ENCODE measurements at regions not wholly inside any gene's neighbourhood (a gene's known extent, or its start where the extent isn't known, plus 50 kb on each side); places are given as distances from the start of the nearest gene placed in this dataset.

DNA sequence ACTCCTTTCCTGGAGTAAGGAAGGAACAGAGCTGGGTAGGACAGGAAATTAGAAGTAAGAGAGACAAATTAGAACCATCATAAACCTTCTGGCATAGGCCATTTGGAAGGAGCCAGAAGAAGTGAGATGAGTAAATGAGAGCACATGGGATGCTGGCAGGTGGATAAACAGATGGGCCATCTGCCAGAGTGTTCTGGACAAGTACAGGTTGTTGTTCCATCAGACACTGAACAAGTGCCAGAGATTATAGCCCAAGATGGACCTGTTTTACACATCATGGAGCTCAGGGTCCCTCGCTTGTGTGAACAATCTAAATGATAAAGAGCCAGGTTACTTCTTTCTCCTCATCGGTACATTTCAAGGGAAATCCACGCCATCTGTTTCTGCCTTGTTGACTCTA, 200.3 kb downstream of the HHIPL2 start:
- Histone ChIP-seq H3K4me2 (ENCODE audit: insufficient read depth, insufficient read length, low read length) (no peak overlapping the region), H3K27ac (ENCODE audit: insufficient read length, low read depth, low read length) (no peak overlapping the region), H3K23ac (ENCODE audit: insufficient read length, low read depth, low read length) (no peak overlapping the region), H3K18ac (ENCODE audit: insufficient read length, low read depth, low read length) (no peak overlapping the region), H2BK20ac (ENCODE audit: low read depth, low read length, poor library complexity, severe bottlenecking) (no peak overlapping the region), H4K8ac (replicated peaks; ENCODE audit: insufficient read length, low read depth, low read length) (no peak overlapping the region), H3T11ph (ENCODE audit: low read length) (no peak overlapping the region), H2BK120ac (ENCODE audit: low read depth, low read length, poor library complexity, severe bottlenecking) (no peak overlapping the region), H3K14ac (ENCODE audit: insufficient read depth, low read length) (no peak overlapping the region), H2AK5ac (ENCODE audit: insufficient read length, low read length) (no peak overlapping the region), H4K91ac (ENCODE audit: insufficient read length, low read depth, low read length) (no peak overlapping the region), H3K9ac (ENCODE audit: extremely low read depth, insufficient read length, low read length) (no peak overlapping the region), H2BK12ac (ENCODE audit: insufficient read length, low read depth, low read length) (no peak overlapping the region), H3K79me2 (ENCODE audit: insufficient read depth, low read length) (no peaks in the 10 kb centered on the region), H3K27me3 (ENCODE audit: insufficient read depth, low read length) (no peaks in the 10 kb centered on the region), H3K79me1 (ENCODE audit: insufficient read depth, low read depth, low read length, poor library complexity, severe bottlenecking) (no peaks in the 10 kb centered on the region), H2BK5ac (ENCODE audit: insufficient read length, low read length) (no peak overlapping the region), H3K9me3 (ENCODE audit: control insufficient read depth, low read depth, low read length) (no peaks in the 10 kb centered on the region), H4K20me1 (ENCODE audit: control insufficient read depth, insufficient read depth, insufficient read length) (no peaks in the 10 kb centered on the region), H3K4ac (ENCODE audit: low read depth, low read length) (no peak overlapping the region), H3K4me1 (ENCODE audit: insufficient read depth, low read length) (no peaks in the 10 kb centered on the region), H3K56ac (ENCODE audit: insufficient read length, low read depth, low read length) (no peak overlapping the region), H3K23me2 (ENCODE audit: insufficient read length, low read depth, low read length, poor library complexity, severe bottlenecking) (no peaks in the 10 kb centered on the region), H2AFZ (ENCODE audit: low read length) (no peak overlapping the region), H4K5ac (ENCODE audit: insufficient read length, low read depth, low read length) (no peak overlapping the region), H2BK15ac (ENCODE audit: low read depth, low read length) (no peak overlapping the region)
- Mint-ChIP-seq H3K4me3 (no peak overlapping the region), H3K36me3 (ENCODE audit: insufficient read depth in 1 of 3, low read depth in 3 of 3) (no peaks in the 10 kb centered on the region), H3K4me1 (peaks cover 3 to 4% of the 10 kb centered on the region in 2 experiments; a peak in 3 of 4 replicates), H3K27me3 (ENCODE audit: low read depth) (no peaks in the 10 kb centered on the region), H3K9me3 (no peaks in the 10 kb centered on the region), H3K27ac (no peak overlapping the region)
- TF ChIP-seq, protein P1, sequence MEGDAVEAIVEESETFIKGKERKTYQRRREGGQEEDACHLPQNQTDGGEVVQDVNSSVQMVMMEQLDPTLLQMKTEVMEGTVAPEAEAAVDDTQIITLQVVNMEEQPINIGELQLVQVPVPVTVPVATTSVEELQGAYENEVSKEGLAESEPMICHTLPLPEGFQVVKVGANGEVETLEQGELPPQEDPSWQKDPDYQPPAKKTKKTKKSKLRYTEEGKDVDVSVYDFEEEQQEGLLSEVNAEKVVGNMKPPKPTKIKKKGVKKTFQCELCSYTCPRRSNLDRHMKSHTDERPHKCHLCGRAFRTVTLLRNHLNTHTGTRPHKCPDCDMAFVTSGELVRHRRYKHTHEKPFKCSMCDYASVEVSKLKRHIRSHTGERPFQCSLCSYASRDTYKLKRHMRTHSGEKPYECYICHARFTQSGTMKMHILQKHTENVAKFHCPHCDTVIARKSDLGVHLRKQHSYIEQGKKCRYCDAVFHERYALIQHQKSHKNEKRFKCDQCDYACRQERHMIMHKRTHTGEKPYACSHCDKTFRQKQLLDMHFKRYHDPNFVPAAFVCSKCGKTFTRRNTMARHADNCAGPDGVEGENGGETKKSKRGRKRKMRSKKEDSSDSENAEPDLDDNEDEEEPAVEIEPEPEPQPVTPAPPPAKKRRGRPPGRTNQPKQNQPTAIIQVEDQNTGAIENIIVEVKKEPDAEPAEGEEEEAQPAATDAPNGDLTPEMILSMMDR (conservative IDR thresholded peaks at IDR 0.05): no peak
- WGBS (ENCODE audit: extremely low coverage, insufficient read length, low lambda C conversion rate): no CpG with 5 or more reads among the region's 3 CpGs
- no peak for DNase-seq
